NCI-H187 treated with DMSO at 0.1 percent for 48 hours (cell line): ENCODE measurements at regions not wholly inside any gene's neighbourhood (a gene's known extent, or its start where the extent isn't known, plus 50 kb on each side); places are given as distances from the start of the nearest gene placed in this dataset.
"Not testable (repeated sequence)": the region's sequence is repeated elsewhere in the genome, so short reads cannot be mapped to it uniquely, and the experiment has no call there.

Experiments used
- DNase-seq: peaks from one replicate; lab custom pipeline; 2025; lab: John Stamatoyannopoulos, UW

DNA sequence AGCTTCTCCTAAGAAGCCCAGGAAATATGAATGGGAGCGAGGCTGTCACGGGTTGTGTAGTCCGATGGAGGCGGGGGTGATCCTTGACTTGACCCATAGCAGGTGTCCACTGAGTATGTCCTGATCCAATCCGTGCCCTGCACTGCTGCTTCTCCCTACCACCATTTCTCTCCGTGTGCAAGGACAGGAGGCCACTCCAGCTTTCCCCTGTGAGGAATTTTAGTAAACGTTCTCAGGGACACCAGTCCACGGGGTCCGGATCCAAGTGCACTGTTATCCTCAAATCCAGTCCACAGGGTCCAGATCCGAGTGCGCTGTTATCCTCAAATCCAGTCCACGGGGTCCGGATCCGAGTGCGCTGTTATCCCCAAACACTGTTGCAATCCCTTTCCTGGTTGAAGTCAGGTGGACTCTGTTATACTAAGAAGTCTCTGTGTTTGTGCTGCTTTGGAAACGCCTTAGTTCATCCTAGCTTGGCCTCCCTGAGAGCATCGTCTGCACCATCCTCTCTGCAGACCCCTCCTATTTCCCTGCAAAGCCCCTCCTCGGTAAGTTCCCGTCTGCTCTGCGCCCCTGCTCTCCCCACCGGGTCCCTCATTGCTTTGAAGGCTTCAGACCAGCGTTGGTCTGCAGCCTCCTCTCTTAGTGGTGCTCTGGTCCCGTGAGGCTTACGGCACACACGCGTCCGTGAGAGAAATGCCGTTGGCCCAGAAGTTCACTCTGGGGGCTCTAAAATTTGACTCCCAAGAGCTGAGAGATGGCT is 303.5 kb downstream of the TEX29 start:
- no peak for DNase-seq

DNA sequence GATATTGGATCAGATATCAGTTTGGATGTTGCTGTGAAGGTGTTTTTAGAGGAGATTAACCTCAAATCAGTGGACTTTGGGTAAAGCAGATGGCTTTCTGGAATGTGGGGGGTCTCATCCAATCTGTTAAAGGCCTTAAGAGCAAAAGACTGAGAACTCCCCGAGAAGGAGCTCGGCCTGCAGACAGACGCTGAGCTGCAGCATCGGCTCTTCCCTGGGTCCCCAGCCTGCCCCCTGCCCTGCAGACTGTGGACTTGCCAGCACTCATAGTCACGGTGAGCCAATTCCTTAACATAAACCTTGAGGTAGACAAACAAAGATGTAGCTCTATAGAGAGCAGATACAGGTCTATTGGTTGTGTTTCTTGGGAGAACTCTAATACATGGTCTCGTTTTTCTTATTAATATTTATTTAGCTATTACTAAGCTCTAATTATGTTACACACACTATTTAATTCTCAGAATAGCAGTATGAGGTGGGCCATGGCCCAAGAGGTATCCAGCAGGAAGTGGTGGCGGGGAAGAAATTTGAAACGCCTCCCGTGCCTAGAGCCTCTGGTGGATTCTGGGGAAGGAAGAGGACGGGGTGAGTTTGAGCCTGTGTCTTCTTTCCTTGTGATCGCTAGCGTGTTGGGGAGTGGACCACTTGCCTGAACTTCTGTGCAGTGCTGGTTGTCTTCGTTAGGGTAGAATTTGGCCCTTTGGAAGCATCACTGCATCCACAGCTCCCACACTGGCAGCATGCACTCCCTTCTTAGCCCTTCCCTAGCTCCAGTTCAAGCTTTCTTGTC is 305.3 kb downstream of the TEX29 start:
- no peak for DNase-seq

DNA sequence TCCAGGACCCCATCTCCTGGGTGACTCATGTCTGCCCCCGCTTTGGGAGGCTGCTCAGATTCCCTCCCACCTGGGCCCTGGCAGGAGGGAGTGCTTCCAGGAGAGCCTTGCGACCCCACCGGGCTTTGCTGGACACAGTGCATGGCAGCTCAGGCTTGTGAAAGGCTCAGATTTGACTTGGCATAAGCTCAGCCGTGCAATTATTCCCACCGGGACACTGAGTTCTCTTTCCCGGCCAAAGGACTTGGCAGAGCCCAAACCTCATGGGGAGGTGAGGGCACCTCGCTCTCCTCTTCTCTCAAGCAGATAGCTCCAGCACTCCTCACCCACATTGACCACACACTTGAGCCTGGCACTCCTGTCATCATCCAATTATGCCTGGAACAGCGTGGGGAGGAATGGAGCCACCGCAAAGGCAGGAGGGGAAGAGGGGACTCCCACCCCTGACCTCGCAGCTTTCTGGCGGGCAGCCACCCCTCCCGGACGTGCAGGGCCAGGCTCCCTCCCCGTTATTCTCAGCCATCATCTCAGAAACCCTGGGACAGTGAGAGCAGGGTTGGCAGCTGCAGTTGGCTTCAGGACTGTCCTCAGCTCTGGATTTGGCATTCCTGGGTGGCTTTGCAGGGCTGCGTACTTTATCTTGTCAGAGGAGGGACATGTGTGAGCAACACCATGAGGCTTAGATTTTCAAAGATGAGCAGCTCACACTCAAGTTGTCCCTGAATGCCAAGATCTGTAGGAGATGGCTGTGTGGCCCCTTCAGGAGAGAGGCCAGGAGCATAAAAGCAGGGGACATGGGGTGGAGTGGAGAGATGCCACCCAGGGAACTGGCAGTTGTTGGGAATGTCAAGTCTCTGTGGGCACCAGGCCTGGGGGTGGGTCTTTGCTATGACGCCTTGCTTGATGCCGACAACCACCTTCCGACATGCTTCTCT is 306.2 kb downstream of the TEX29 start:
- no peak for DNase-seq

DNA sequence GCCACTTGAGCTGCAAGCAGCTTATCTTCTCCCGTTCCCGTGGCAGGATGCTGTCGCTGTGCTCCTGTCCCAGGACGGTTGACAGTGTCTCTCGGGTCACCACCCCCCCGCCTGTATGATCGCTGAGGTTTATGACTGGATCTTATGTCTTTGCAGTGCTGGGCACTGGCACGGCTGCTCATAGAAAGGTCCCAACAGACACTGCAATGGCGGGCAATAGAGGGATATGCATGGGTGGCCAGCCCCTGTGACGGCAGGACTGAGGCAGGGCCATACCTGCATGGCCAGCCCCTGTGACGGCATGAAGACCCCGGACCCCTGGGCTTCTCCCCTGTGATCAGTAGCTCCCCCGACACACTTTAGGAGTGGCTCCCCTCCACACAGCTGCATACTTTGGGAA is 307.2 kb downstream of the TEX29 start:
- DNase-seq, result no peak

DNA sequence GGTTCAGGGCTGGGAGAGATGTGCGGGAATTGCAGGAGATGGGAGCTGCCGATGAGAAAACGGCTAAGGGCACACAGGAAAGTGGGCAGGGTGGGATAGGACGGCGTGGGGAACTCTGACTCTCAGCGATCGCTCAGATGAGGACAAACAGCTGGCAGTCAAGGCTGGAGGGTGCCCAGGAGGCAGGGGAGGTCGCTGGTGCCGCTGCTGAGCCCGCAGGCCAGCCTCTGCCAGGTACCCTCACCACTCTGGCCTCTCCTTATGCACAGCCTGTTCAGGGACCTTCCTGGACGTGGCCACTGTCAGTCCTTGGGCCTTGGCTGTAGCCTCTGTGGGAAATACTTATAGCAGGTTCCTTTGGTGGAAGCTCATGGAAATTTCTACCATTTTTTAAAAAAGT is 308.6 kb downstream of the TEX29 start:
- no peak for DNase-seq

DNA sequence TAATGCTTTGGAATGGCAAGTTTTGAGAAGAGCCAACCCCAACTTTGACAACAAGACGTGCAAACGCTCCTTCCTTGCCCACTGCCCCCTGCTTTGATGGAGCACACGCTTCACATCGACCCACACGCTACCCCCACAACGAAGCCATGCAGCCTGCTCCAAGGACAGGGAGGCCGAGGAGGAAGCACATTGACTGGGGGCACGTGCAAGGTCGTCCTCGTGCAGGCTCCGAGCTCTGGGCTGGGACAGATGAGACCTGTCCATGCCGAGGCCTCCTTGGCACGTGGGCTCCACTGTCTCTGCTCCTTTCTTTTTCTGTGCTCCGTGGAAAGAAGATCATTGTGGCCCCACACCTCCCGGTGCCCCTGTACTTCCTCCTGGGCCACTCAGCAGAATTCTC is 309.0 kb downstream of the TEX29 start:
- no peak for DNase-seq

DNA sequence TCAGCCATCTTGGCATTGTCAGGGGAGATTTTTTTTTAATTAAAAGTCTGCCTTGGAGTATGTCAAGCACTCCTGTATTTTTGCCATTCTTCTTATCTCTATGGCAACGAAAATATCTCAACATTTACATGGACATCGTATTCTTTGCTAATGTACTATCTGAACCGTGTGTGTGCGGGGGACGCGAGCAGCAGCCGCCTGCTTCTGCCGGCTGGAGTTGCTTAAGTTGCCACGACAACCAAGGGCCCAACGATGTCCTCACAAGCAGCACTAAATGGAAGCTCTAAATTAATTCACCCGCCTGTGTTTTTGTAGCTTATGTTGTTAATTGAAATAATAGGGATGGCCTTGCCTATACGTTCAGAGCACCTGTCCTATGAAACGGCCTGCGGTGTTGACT is 309.5 kb downstream of the TEX29 start:
- no peak for DNase-seq

DNA sequence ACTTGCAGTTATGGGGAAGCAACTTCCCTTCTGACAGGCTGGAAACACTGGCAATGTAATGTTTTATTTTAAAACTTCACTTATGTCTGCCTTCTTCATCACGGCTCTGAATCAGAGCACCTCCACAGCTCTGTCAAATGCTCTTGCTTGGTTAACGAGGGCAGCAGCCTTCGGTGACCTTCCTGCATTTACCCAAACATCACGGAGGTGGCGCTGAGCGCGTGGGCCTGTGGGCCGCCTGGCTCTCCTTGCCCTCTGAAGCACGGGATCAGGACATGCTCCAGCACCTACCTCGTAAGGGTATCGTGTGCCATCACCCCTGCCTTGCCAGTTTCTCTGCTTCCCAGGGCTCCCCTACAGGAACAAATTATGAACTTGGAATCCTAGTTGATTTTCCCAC is 310.0 kb downstream of the TEX29 start:
- DNase-seq, result peak; percentile 68

DNA sequence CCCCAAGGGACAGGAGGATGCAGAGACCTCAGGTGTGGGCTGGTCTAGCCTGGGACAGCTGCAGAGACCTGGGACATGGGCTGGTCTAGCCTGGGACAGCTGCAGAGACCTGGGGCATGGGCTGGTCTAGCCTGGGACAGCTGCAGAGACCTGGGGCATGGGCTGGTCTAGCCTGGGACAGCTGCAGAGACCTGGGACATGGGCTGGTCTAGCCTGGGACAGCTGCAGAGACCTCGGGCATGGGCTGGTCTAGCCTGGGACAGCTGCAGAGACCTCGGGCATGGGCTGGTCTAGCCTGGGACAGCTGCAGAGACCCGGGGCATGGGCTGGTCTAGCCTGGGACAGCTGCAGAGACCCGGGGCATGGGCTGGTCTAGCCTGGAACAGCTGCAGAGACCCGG is 310.8 kb downstream of the TEX29 start:
- not testable (repeated sequence) for DNase-seq

DNA sequence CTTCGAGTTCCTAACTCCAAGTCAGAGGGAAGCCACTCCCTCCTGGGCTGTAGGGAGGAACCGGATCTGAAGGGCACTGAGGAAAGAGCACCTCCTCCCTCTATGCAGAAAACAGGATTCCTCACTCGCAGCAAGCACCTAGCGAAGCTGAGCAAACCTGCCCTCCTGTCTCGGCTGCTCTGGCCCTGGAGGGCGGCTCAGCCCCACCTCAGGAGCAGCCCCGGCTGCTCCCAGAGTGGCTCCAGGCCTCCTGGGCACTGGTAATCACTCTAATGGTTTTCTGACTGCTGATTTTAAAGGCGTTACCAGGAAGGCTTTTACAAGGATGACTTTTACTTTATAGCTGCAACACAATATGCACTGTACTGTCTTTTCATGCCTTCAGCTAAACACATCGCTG is 312.5 kb downstream of the TEX29 start:
- peak; percentile 71 for DNase-seq

DNA sequence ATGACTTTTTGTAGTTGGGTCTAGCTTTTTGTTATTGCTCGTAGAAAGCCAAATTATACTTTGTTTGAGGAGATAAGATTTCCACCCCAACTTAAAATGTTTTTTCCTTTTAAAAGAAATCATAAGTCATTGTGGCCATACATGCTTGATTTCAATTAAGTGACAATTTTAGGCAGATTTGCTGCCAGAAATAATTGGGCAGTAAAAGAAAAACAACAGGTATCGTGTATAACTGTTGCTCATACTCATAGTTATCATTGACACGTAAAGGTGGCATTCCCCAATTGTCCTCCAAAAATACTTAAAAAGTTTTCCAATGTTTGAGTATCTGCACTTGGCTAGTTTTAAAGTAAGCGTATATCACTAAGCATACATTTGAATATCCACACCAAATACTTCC is 313.0 kb downstream of the TEX29 start:
- DNase-seq, result no peak

DNA sequence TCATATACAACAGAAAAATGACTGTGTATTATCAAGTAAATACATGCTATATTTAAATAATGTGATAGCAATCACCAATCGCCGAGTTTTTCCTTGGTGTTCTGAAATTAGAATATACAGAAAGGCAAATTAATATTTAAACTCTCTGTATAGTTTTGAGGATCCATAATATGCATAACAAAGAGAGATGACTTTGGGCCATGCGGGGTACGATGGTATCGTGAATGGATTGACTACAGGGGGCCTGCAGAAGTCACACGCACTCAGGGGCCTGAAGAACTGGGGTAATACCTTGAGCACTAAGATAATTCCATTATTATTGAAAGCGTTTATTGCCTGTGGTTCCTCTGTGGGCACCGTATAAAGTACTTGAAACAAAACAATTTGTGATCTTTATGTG is 314.0 kb downstream of the TEX29 start:
- DNase-seq, result no peak

DNA sequence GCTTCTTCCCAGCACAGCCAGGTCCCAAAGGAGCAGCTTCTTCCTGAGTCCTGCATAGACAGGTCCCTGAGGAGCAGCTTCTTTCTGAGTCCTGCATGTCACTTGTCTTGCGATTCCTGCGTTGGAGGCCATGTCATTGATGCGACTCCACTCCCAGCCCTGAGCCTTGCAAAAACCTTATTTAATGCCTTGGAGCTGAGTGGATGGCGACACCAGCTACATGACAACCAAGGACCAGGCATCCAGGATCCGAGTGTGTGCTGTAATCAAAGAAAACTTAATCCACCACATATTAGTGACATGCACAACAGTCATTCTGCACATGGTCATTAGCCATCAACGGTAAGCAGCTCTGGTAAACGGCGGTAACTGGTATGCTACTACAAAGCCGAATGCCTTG is 315.8 kb downstream of the TEX29 start:
- DNase-seq, result no peak

DNA sequence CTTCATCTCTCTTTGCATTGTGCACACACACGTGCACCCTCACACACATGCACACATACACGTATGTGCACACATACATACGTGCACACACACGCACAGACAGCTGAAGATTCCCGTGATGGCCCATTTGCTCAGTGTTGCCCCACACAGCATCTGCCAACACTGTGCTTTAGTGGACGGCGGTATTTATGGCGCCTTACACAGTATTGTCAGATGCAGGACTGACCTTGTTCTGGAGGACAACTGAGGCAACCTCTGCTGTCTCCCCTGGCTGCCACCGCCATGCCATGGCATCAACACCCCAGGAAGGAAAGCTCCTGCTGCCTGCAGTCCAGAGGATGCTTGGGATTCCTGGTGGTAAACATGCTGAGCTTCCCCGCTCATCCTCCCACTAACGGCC is 316.4 kb downstream of the TEX29 start:
- DNase-seq, result no peak

DNA sequence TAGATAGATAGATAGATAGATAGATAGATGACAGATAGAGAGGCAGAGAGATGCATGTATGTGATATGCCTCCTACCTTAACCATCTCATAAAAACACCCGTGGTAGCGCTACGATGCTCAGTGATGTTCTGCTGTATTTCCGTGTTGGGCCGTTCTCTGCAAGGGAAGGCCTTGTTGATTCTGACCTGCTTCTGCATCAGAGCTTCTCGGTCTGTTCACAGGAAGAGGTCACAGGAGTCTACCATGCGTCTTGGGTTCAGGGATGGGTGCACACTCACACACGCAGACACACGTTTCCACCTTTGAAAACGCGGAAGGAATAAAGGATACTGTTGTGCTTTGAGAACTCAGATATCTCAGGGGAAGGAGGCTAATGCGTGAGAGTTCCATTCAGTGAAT is 316.9 kb downstream of the TEX29 start:
- DNase-seq, result no peak

DNA sequence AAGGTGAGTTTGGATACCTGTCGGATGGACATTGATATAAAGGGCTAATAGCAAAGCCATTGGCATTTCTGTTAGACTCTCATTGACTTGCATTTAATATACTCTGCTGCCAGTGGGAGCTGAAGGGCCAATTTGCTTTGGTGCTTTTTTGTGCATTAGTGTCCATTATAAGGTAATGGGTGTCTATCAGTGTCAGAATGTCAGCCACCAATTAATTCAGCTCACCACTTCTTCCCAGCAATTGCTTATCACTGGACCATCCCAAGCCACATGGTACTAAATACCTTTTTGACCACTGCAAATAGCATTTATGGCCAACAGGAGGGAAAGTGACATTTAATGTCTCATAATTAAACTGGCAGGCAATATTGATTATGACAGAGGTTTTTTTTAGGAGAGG is 317.8 kb downstream of the TEX29 start:
- no peak for DNase-seq

DNA sequence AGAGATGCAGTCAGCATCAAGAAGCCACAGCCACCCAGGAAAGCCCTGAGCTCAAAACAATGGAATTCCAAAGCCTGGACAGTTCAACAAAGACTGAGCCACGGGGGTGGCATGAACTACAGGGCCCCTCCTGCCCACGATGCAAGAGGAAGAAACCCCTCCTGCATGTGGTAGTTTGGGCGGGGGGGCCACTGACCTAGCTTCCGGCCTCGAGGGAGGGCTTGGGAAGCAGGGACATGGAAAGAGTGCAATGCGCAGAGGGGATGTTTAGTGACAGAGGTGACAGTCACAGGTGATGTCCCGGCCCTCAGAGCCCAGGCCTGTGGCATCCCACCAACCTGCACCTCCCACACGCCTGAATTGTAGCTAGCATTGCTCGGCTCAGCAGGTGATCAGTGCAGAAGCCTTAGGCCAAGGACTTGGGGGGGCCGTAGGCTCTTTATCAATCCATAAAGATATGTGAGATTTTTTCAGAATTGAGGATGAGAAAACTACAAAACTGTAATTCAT is 318.8 kb downstream of the TEX29 start:
- DNase-seq, result no peak

DNA sequence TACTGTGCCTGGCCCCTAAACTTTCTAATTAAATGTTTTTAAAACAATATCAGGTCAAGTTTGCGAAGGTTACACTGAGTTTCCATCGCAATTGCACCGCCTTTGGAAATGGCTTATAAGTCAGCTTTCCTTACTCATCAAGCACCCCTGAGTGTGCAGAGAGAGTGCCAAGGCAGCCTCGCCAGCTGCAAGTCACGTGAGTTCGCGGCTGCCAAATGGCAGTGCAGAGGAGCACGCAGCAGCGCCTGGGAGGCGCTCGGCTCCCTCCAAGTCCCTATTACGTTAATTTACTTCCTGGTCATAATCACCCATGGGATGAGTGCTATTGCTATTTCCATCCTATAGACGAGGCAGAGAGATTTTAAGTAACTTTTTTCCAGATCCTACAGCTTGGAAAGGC is 319.6 kb downstream of the TEX29 start:
- peak; percentile 32 for DNase-seq

DNA sequence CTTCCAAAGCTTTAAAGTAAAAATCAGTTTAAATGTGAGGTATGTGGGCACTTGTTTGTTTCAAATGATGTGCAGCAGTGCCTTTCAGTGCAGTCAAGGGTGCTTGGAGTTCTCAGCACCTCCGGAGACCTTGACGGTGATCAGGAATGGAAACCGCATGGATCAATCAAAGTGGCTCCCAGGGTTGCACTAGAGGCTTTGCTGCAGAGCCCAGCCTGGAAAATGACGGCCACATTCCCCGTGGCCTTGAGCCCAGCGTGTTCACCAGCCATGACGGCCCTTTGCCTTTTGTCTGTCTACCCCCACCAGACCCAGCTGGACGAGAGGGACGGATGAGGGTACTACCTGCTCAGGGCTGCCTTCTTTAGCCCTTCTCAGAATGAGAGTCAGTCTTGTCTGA is 320.0 kb downstream of the TEX29 start:
- no peak for DNase-seq

DNA sequence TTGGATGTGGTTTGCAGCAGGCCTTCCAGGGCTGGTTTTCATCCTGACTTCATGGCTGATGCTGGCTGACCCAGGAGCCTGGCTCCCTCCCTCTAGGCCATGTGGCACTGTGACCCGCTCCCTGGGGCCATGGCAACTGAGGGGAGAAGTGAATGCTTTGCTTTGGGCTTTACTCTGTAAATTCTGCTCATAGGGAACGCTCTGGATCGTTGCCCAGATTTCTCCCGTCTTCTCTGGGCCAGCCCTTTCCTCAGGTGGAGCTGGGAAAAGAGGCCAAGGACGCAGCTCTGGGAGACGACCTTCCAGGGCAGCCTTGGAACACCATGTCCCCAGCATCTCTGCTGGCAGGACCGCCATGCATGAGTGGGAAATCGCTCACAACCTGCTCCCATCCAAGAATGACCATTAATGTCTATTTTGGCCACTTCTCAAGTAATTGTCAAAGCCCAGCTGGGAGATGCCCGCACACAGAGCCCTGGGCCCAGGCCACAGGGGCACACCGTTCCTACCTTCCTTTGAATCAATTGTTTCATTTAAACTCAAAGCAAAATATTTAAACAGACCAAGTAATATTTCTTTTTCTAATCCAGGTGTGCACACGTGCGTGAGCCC is 321.8 kb downstream of the TEX29 start:
- DNase-seq, result no peak

DNA sequence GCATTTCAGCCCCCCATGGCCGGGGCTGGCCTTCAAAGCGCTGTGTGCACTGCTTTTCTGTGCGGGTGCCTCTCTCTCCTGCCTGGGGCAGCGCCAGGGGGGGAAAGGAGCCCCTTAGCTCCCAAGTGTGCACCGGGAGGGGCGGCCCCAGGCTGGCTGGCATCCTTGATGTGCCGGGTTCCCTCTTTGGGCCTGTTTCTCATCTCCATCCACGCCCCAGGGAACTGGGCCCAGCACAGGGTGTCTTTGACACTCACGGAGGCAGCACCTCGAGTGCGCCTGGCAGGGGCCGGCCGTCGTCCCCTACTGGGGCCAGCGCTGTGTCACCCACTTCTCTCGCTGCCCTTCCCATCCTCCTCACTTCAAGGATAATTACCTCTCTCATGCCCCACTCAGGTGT is 324.3 kb downstream of the TEX29 start:
- DNase-seq, result no peak

DNA sequence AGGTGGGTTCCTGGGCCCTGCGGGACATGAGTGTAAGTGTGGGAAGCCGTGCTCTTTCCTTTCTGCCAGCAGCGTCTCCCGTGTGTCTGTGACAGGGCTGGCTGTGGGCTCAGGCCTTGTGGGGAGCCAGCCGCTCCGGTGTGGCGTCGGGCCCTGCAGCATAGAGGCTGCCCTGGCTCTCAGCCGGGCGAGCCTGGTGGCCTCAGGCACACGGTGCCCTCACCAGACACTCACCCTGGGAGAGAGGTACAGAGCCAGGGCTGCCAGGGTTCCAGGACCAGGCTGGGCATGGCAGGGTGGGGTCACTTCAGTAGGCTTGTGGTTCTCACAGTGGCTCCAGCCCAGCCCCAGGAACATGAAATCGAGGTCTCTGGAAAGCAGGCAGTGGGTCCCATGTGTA is 324.8 kb downstream of the TEX29 start:
- DNase-seq, result no peak
